ENCODE measurements at regions not wholly inside any gene's neighbourhood (a gene's known extent, or its start where the extent isn't known, plus 50 kb on each side); places are given as distances from the start of the nearest gene placed in this dataset.
A peak's percentile ranks its signal among the peaks of the same experiment; 100 is the strongest.

GRCh38 chr2:37838541-37839167, 86.4 kb upstream of the RMDN2 start:
- DNase-seq (ENCODE audit: low spot score in 2 of 2) = no peak

DNA sequence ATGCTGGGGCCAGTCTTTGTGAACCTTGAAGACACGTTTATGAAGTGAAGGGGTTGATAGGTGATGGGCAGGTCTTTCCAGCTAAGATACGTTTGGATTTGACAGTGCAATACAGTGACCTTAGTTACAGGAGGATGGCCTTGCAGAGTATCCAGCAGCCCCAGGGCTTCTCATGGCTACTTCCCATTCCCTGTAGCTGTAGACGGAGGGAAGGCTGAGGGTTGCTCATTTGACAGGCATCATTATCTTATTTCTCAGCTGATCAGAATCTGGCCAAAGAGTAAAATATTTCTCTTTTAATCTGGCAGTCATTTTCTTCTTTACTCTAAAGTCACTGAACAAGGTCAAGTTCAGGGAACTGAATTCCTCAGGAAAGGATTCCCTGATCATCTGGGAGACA, 85.1 kb upstream of the RMDN2 start:
- H3K9me3 ChIP-seq = no peaks in the 10 kb centered on the region
- peak overlapping the region in 1 of 4 donors; percentile 8 for H3K27ac ChIP-seq
- H3K27me3 ChIP-seq = no peaks in the 10 kb centered on the region

More at GRCh38 chr2:37838541-37839167, 86.4 kb upstream of the RMDN2 start:
- no peaks in the 10 kb centered on the region for H3K27me3 ChIP-seq
- no peak overlapping the region for H3K27ac ChIP-seq
- no peak overlapping the region for H3K4me3 ChIP-seq
- TF ChIP-seq EP300 (IDR thresholded peaks at IDR 0.05) (no peak), CTCF (IDR thresholded peaks at IDR 0.05) (no peak), POLR2A (IDR thresholded peaks at IDR 0.05) (no peak)
- H3K4me1 ChIP-seq = peaks cover 0 to 23% (median 0%) of the 10 kb centered on the region in 4 donors
- WGBS, 2 donors = 81 to 82% methylated on average over 7 of the region's 7 CpGs
- no peaks in the 10 kb centered on the region for H3K36me3 ChIP-seq
- H3K9me3 ChIP-seq = no peaks in the 10 kb centered on the region

GRCh38 chr2:37842732-37843440, 82.2 kb upstream of the RMDN2 start:
- H3K36me3 ChIP-seq = no peaks in the 10 kb centered on the region
- H3K9me3 ChIP-seq = no peaks in the 10 kb centered on the region
- peaks cover 0 to 15% (median 0%) of the 10 kb centered on the region in 4 donors for H3K4me1 ChIP-seq
- no peak overlapping the region for H3K27ac ChIP-seq
- no peak for TF ChIP-seq EP300 (IDR thresholded peaks at IDR 0.05)
- no peak for TF ChIP-seq POLR2A (IDR thresholded peaks at IDR 0.05)
- TF ChIP-seq CTCF (IDR thresholded peaks at IDR 0.05) = no peak
- no peak overlapping the region for H3K4me3 ChIP-seq
- DNase-seq (ENCODE audit: low spot score in 2 of 2) = no peak
- H3K27me3 ChIP-seq = no peaks in the 10 kb centered on the region

More for the DNA sequence above, 85.1 kb upstream of the RMDN2 start:
- no peak for TF ChIP-seq EP300 (IDR thresholded peaks at IDR 0.05)
- no peak for TF ChIP-seq POLR2A (IDR thresholded peaks at IDR 0.05)
- no peak for TF ChIP-seq CTCF (IDR thresholded peaks at IDR 0.05)
- DNase-seq (ENCODE audit: low spot score in 2 of 2) = no peak
- no peak overlapping the region for H3K4me3 ChIP-seq
- 52 to 64% methylated on average over 3 of the region's 3 CpGs for WGBS, 2 donors
- peaks cover 0 to 23% (median 0%) of the 10 kb centered on the region in 4 donors for H3K4me1 ChIP-seq
- H3K36me3 ChIP-seq = no peaks in the 10 kb centered on the region

- no peak overlapping the region for H3K27ac ChIP-seq
- no peak overlapping the region for H3K4me3 ChIP-seq
- peaks cover 0 to 8% (median 0%) of the 10 kb centered on the region in 4 donors for H3K4me1 ChIP-seq
- no peaks in the 10 kb centered on the region for H3K9me3 ChIP-seq
- 0% methylated on average over 1 of the region's 1 CpG for WGBS, 2 donors
- H3K27me3 ChIP-seq = no peaks in the 10 kb centered on the region
- no peak for DNase-seq (ENCODE audit: low spot score in 2 of 2)
- H3K36me3 ChIP-seq = no peaks in the 10 kb centered on the region
- TF ChIP-seq EP300 (IDR thresholded peaks at IDR 0.05) (no peak), POLR2A (IDR thresholded peaks at IDR 0.05) (no peak), CTCF (IDR thresholded peaks at IDR 0.05) (no peak)
These were observed 81.5 kb upstream of the RMDN2 start for GRCh38 chr2:37843556-37843955.

- TF ChIP-seq EP300 (IDR thresholded peaks at IDR 0.05) (no peak), CTCF (IDR thresholded peaks at IDR 0.05) (no peak), POLR2A (IDR thresholded peaks at IDR 0.05) (no peak)
- Histone ChIP-seq H3K4me3 (no peak overlapping the region), H3K27ac (no peak overlapping the region), H3K9me3 (no peaks in the 10 kb centered on the region), H3K4me1 (peaks cover 0 to 6% (median 0%) of the 10 kb centered on the region in 4 donors), H3K27me3 (no peaks in the 10 kb centered on the region), H3K36me3 (no peaks in the 10 kb centered on the region)
- 98 to 100% methylated on average over 1 of the region's 1 CpG for whole genome bisulfite sequencing, 2 donors
- DNase-seq (ENCODE audit: low spot score in 2 of 2) = no peak
These were observed 78.9 kb upstream of the RMDN2 start for GRCh38 chr2:37846207-37846606.
